Activated T-helper 1 cell treated with anti-CD3 and anti-CD28 coated beads, Interleukin-12 subunit alpha, Interleukin-12 subunit beta, Interleukin-2, Interleukin-4 antibody, amounts not matched to agents 30 ng/mL and 10 ng/mL and 1 ng/mL, durations not matched to agents 14 hours and 24 hours and 36 hours (primary cell): ENCODE measurements at regions not wholly inside any gene's neighbourhood (a gene's known extent, or its start where the extent isn't known, plus 50 kb on each side); places are given as distances from the start of the nearest gene placed in this dataset.

Experiments
- DNase-seq: peaks from one replicate; pipeline ENCODE4 v3.0.0; 2021; ENCODE audit warnings: low spot score
- H3K27ac Mint-ChIP-seq: one replicate; pipeline ENCODE4 v1.8.0; 2021; ENCODE audit warnings: mild to moderate bottlenecking, mixed read lengths
- H3K27me3 Mint-ChIP-seq: one replicate; pipeline ENCODE4 v1.8.0; 2022; ENCODE audit warnings: mild to moderate bottlenecking, moderate library complexity, mixed read lengths; ENCODE audit not compliant: insufficient read depth
- H3K36me3 Mint-ChIP-seq: one replicate; pipeline ENCODE4 v1.8.0; 2021; ENCODE audit warnings: low read depth, mixed read lengths
- H3K4me1 Mint-ChIP-seq: one replicate; pipeline ENCODE4 v1.8.0; 2021; ENCODE audit warnings: low read depth, mixed read lengths
- H3K4me3 Mint-ChIP-seq: one replicate; pipeline ENCODE4 v1.8.0; 2021; ENCODE audit warnings: mild to moderate bottlenecking, moderate library complexity, mixed read lengths
- H3K9me3 Mint-ChIP-seq: one replicate; pipeline ENCODE4 v1.8.0; 2021; ENCODE audit warnings: mixed read lengths
- intact Hi-C: fragments of 100-400 bp; cut with micrococcal nuclease; formaldehyde crosslinking; loops from one replicate; pipeline ENCODE4 v1.15.1; 2024

DNA sequence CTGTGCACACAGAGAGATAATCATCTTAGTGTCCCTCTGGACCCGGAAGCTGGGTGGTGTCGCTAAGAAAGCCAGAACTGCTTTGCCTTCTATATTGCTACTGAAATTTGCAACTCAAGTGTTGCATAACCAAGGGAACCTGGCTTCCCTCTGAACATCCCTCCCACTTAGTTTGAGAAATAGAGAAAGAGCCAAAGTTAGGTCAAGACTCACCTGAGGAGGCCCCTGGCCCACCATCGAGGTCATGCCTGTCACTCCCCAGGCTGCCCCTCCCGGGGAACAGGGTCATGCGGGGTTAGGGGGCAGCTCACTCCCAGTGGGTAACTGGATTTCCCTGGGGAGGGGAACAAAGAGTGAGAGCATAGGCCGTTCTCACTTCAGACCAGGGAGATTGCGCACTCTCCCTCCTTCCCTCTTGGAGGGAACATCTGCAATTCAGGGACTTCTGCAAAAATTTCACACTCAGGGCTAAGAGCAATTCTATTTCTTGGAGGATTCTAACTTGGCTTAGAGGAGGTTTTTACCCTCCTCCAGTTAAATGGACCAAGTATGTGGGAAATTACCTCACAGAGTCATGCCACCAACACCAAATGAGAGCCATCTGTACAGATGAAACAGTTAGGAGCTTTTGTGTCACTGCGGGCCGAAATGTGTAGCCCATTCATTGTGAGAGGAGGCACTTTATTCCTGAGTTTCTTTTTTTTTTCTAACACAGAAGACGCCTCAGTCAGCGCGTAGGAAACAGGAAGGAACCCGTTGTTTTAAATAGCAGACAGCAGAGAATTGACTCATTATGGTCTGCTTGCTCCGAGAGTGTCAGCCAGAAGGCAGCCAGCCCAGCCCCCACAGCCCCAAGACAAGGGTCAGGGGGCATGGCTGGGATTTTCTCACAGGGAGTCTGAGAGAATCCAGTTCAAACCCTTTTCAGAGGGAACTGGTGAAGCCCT lies 221.3 kb downstream of the ARHGAP12 start:
- Mint-ChIP-seq H3K27me3 (no peaks in the 10 kb centered on the region), H3K27ac (peak overlapping the region; percentile 83), H3K36me3 (peaks cover 7% of the 10 kb centered on the region), H3K4me1 (peaks cover 31% of the 10 kb centered on the region), H3K4me3 (peak overlapping the region; percentile 38), H3K9me3 (peaks cover 30% of the 10 kb centered on the region)
- intact Hi-C loops, result loop anchor here (1.0 to 5.0 kb wide), 10 partner anchors 21 to 1025 kb away; partner anchors contain the start of genes ARHGAP12 and ZNF438
- peak; percentile 49 for DNase-seq

DNA sequence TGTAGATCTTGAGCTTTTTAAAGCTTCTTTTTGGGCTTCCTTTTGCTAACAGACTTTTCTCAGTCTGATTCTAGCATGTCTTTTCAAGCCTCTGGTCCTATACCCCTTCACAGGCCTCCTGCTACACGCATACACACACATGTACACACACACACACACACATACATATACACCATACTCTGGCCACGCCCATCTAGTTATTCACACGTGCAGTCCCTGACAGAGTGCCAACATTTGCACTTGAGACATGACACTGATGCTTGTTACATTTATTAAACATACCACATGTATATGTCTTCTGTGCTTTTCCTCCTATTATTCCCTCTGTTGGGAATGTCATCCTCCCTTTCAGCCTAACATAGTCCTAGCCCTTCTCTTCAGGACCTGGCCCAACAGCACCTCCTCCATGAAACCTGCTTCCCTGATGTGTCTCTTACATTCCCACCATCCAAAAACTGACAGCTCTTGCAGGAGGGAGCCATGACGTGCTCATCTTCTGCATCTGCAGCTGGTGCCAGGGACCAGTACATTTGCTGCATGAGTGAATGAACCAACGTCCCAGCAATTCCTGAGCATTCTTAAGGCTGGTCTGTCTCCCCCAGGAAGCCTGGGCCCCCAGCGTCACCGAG lies 222.1 kb downstream of the ARHGAP12 start:
- H3K9me3 Mint-ChIP-seq, result peaks cover 24% of the 10 kb centered on the region
- peaks cover 6% of the 10 kb centered on the region for H3K36me3 Mint-ChIP-seq
- DNase-seq, result no peak
- H3K4me1 Mint-ChIP-seq, result peaks cover 31% of the 10 kb centered on the region
- peak overlapping the region; percentile 38 for H3K4me3 Mint-ChIP-seq
- no peaks in the 10 kb centered on the region for H3K27me3 Mint-ChIP-seq
- intact Hi-C loops, result loop anchor here (1.0 to 5.0 kb wide), 10 partner anchors 20 to 1024 kb away; partner anchors contain the start of genes ARHGAP12 and ZNF438
- H3K27ac Mint-ChIP-seq, result peak overlapping the region; percentile 83

DNA sequence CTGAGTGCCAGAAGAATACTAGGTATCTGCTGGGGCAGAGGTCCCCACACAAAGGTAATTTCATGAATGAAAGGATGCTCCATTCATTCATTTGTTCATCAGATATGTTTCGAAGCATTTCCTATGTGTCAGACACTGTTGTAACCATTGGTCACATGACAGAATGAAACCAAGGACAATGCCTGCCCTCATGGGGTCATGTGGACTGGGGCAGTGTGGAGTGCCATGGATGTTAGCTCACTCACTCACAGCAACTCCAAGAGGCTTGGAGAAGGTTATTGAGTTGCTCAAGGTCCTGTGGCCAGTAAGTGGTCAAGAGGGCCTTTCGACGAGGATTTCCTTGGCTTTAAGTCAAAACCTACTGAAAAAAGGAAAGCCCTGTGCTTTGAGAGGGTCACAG lies 223.5 kb downstream of the ARHGAP12 start:
- H3K4me1 Mint-ChIP-seq, result peaks cover 31% of the 10 kb centered on the region
- intact Hi-C loops, result loop anchor here (5.0 kb wide), 6 partner anchors 102 to 1023 kb away; partner anchors contain the start of genes ARHGAP12 and ZNF438
- no peaks in the 10 kb centered on the region for H3K27me3 Mint-ChIP-seq
- DNase-seq, result no peak
- H3K27ac Mint-ChIP-seq, result no peak overlapping the region
- peaks cover 13% of the 10 kb centered on the region for H3K9me3 Mint-ChIP-seq
- peaks cover 6% of the 10 kb centered on the region for H3K36me3 Mint-ChIP-seq
- no peak overlapping the region for H3K4me3 Mint-ChIP-seq

DNA sequence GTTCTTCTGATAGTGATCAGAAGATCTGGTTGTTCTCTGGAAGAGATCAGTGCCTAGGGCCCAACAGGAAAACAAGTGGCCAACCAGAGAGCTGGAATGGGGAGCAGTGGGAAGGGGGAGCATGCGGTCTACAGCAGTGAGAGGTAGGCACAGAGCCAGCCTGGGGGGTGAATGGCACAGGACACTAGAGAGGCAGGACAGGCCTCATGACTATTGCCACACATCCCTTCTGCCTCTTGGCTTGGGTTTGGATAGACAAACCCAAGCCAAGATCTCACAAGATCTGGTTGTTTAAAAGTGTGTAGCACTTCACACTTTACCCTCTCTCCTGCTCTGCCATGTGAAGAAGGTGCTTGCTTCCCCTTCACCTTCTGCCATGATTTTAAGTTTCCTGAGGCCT lies 224.4 kb downstream of the ARHGAP12 start:
- Mint-ChIP-seq H3K36me3 (peaks cover 6% of the 10 kb centered on the region), H3K4me3 (no peak overlapping the region), H3K27me3 (no peaks in the 10 kb centered on the region), H3K4me1 (peaks cover 31% of the 10 kb centered on the region), H3K27ac (no peak overlapping the region), H3K9me3 (peaks cover 5% of the 10 kb centered on the region)
- intact Hi-C loops, result no loop called here
- DNase-seq, result no peak

DNA sequence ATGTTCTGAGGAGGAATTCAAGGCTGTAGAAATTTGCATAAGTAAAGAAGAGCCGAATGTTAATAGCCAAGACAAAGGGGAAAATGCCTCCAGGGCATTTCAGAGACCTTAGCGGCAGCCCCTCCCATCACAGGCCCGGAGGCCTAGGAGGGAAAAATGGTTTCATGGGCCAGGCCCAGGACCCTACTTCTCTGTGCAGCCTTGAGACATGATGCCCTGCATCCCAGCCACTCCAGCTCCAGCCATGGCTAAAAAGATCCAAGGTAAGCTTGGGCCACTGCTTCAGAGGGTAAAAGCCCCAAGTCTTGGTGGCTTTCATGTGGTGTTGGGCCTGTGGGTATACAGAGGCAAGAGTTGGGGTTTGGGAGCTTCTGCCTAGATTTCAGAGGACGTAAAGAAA lies 225.7 kb downstream of the ARHGAP12 start:
- H3K4me1 Mint-ChIP-seq, result peaks cover 25% of the 10 kb centered on the region
- H3K27ac Mint-ChIP-seq, result no peak overlapping the region
- H3K27me3 Mint-ChIP-seq, result no peaks in the 10 kb centered on the region
- no peak overlapping the region for H3K4me3 Mint-ChIP-seq
- intact Hi-C loops, result no loop called here
- peaks cover 5% of the 10 kb centered on the region for H3K9me3 Mint-ChIP-seq
- H3K36me3 Mint-ChIP-seq, result peaks cover 6% of the 10 kb centered on the region
- DNase-seq, result no peak

DNA sequence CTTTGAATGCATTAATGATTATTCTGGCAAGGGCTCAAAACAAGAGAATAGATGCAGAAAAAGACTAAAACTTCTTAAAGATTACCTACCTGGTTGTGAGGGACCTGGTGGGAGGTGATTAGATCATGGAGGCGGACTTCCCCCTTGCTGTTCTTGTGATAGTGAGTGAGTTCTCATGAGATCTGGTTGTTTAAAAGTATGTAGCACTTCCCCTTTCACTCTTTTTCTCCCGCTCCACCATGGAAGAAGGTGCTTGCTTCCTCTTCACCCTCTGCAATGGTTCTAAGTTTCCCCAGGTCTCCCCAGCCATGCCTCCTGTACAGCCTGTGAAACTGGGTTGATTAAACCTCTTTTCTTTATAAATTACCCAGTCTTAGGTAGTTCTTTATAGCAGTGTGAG lies 226.6 kb downstream of the ARHGAP12 start:
- H3K36me3 Mint-ChIP-seq, result peaks cover 6% of the 10 kb centered on the region
- no peaks in the 10 kb centered on the region for H3K27me3 Mint-ChIP-seq
- H3K9me3 Mint-ChIP-seq, result peaks cover 5% of the 10 kb centered on the region
- H3K27ac Mint-ChIP-seq, result no peak overlapping the region
- intact Hi-C loops, result no loop called here
- H3K4me3 Mint-ChIP-seq, result no peak overlapping the region
- DNase-seq, result no peak
- peaks cover 16% of the 10 kb centered on the region for H3K4me1 Mint-ChIP-seq

DNA sequence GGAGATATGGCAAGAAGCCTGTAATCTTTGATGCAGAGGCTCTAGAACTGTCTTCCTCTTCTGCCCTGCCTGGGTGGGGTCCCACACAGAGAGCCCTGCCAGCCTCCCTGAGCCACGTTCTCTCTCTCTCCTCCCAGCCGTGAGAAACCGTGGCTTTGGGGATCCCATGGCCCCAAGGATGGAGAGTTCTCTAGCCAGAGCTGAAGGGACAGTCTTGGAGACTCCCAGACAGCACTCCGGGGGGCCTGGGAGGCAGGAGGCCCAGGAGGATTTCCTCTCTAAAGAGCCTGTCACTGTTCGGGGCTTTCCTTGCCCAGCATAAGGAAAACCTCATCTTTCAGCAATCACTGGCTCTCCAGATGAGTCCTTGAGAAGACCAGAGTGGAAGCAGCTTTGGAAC lies 227.1 kb downstream of the ARHGAP12 start:
- DNase-seq, result no peak
- H3K9me3 Mint-ChIP-seq, result peaks cover 5% of the 10 kb centered on the region
- no peak overlapping the region for H3K27ac Mint-ChIP-seq
- peaks cover 6% of the 10 kb centered on the region for H3K36me3 Mint-ChIP-seq
- H3K4me3 Mint-ChIP-seq, result no peak overlapping the region
- H3K27me3 Mint-ChIP-seq, result no peaks in the 10 kb centered on the region
- intact Hi-C loops, result no loop called here
- H3K4me1 Mint-ChIP-seq, result peaks cover 11% of the 10 kb centered on the region

DNA sequence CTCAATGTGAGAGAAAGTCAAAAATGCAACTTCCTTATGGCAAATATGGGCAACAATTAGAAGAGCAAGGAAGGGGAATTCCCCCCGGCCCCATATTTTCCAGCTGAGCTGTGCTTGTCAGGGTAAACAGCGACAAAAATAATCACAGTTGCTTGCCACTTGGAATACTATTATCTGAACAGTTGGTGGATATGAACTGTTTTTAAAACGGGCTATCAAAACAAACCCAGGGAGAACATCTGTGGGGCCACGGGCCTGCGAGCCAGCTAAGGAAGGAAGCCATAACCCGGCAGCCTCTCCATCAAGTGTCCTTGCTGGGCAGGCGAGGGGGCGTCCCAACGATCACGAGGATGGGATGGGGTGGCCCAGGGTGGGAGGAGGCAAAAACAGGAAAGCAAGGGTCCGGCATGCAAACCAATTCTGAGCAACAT lies 228.4 kb downstream of the ARHGAP12 start:
- H3K27ac Mint-ChIP-seq, result no peak overlapping the region
- H3K4me3 Mint-ChIP-seq, result no peak overlapping the region
- H3K9me3 Mint-ChIP-seq, result peaks cover 5% of the 10 kb centered on the region
- no peaks in the 10 kb centered on the region for H3K27me3 Mint-ChIP-seq
- no peak for DNase-seq
- peaks cover 6% of the 10 kb centered on the region for H3K4me1 Mint-ChIP-seq
- intact Hi-C loops, result no loop called here
- peaks cover 6% of the 10 kb centered on the region for H3K36me3 Mint-ChIP-seq

DNA sequence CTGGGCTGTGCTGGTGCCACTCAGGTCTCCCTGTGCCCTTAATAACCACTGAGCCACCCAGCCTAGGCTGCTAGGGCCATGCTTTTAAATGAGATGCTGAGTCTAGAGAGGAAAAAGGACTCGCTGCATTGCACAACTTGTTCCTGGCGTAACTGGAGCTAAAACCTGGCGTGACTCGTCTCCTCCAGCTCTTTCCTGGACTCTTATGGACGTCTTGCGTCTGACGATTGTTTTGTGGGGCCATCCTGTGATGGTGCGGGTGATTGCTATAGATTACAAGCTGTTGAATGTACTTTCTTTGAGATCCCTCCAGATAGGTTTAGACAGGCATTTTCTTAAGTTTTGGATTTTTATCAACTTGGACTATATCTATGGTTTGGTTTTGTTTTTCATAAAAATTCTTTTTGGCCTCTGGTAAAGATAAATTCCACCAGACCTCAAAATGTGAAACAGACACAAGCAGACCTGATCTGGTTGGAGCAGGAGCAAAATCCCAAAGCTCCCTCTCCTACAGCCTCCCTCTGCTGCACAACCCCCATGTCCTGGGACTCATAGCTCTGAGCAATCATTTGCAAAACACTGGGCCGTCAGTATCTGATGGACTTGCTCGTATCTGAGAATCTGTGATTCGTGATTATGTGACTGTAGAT lies 230.3 kb downstream of the ARHGAP12 start:
- no peak overlapping the region for H3K27ac Mint-ChIP-seq
- peaks cover 5% of the 10 kb centered on the region for H3K9me3 Mint-ChIP-seq
- no peaks in the 10 kb centered on the region for H3K27me3 Mint-ChIP-seq
- no peak overlapping the region for H3K4me3 Mint-ChIP-seq
- DNase-seq, result no peak
- H3K4me1 Mint-ChIP-seq, result no peaks in the 10 kb centered on the region
- intact Hi-C loops, result no loop called here
- peaks cover 3% of the 10 kb centered on the region for H3K36me3 Mint-ChIP-seq

DNA sequence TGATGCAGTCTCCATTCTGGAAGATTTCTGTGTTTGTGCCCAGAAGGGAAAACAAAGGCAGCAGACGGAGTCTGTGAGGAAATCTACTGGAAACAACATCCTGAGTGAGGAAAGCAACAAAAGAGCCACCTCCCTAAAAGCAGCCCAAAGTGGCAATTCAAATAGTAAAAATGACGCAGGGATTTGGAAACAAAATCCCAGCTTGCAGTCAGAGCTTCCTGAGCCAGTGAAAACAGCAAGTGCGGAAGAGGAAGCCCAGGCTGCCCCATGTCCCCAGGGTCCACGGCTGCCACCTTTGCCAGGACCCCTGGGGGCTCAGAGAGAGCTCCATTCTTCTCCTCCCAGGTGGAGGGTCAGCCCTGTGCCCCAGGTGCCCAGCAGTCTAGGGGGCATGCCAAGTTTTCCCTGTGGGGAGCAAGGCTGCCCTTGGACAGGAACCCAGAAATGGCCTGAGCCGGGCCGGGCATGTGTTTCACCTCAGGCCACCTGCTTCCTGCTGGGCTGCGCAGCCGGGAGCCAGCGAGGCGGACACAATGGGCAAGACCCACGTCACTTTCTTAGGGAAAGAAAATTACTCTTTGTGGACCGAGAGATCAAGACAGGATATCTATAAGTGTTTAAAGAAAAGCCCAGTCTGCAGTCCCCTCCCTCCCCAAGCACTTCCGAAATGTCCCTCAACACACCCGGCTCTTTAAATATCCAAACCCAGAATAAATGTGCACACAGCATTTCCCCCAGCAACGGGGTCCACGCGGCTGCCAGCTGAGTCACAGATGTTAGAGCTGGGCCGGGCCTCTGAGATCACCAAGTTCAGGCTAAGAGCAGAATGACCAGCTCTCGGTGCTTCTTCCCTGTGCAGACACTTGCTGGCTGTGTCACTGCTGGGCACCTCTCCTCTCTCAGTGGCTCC lies 231.1 kb downstream of the ARHGAP12 start:
- no peak for DNase-seq
- Mint-ChIP-seq H3K9me3 (peaks cover 4% of the 10 kb centered on the region), H3K27ac (no peak overlapping the region), H3K36me3 (peaks cover 3% of the 10 kb centered on the region), H3K27me3 (no peaks in the 10 kb centered on the region), H3K4me3 (no peak overlapping the region), H3K4me1 (no peaks in the 10 kb centered on the region)
- intact Hi-C loops, result no loop called here

DNA sequence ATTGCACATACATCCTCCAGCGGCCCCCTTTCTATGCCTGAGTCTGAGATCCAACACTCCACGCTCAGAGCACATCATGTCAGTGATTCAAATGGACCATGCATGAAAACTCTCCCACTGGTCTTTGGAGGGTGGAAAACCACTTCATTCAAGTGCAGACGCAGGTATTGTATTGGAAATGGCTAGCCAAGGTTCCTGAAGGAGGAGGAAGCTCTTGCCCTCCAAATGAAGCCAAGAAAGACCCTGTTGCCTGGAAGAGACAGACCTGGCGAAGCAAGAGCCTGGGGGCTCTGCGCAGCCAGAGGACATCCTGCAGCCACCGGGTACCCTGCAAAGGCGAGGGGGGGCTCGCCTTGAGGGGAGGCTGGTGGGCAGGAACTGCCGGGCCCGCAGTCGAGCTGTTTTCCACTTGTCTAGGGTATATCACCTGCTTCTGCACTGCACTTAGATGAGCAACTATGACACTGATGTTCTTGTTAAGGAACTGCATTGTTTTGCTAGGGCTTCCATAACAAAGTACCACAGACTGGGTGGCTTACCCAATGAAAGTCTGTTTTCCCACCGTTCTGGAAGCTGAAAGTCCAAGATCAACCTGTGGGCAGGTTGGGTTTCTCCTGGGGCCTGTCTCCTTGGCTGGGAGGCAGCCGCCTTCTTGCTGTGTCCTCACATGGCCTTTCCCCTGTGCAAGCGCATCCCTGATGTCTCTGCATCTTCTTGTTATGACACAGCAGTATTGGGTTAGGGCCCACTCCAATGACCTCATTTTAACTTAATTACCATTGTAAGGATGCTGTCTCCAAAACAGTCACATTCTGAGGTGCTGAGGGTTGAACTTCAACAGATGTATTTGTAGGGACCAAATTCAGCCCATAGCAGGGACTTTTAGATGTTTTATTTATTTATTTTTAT lies 233.4 kb downstream of the ARHGAP12 start:
- intact Hi-C loops, result no loop called here
- Mint-ChIP-seq H3K27ac (no peak overlapping the region), H3K27me3 (no peaks in the 10 kb centered on the region), H3K36me3 (peaks cover 3% of the 10 kb centered on the region), H3K9me3 (peaks cover 1% of the 10 kb centered on the region), H3K4me3 (no peak overlapping the region), H3K4me1 (peaks cover 5% of the 10 kb centered on the region)
- DNase-seq, result no peak
